GM23338 (cell line): ENCODE measurements at regions not wholly inside any gene's neighbourhood (a gene's known extent, or its start where the extent isn't known, plus 50 kb on each side); places are given as distances from the start of the nearest gene placed in this dataset.

Experiments
- ATAC-seq: fragments of 200-7000 bp; cut with Tn5 transposase; 3 replicates; pipeline ENCODE4 v1.9.1; 2020
- DNase-seq: peaks from one replicate; pipeline ENCODE4 v3.0.0-alpha.2; 2015; ENCODE audit warnings: low spot score
- H2AFZ ChIP-seq: fragments of 200-600 bp; sonication (generic); 2 replicates; pipeline ENCODE4 v1.8.0; 2016; ENCODE audit warnings: antibody characterized with exemption, mild to moderate bottlenecking, moderate library complexity
- H3F3A ChIP-seq: fragments of 200-600 bp; sonication (generic); replicated peaks from 2 replicates; pipeline ENCODE4 v1.8.0; 2017; ENCODE audit warnings: antibody characterized with exemption, mixed run types, low read depth
- H3K27ac ChIP-seq: fragments of 200-600 bp; sonication (generic); 2 replicates; pipeline ENCODE4 v1.6.1; 2016; ENCODE audit warnings: low read depth
- H3K27me3 ChIP-seq: fragments of 200-600 bp; sonication (generic); 2 replicates; pipeline ENCODE4 v1.8.0; 2016; ENCODE audit warnings: mild to moderate bottlenecking, mixed run types, moderate library complexity; ENCODE audit not compliant: insufficient read depth
- H3K36me3 ChIP-seq: fragments of 200-600 bp; sonication (generic); 2 replicates; pipeline ENCODE4 v1.8.0; 2016; ENCODE audit warnings: mild to moderate bottlenecking; ENCODE audit not compliant: insufficient read depth
- H3K4me1 ChIP-seq: fragments of 200-600 bp; sonication (generic); 2 replicates; pipeline ENCODE4 v1.8.0; 2016; ENCODE audit warnings: mild to moderate bottlenecking, moderate library complexity; ENCODE audit not compliant: insufficient read depth
- H3K4me2 ChIP-seq: fragments of 200-600 bp; sonication (generic); 2 replicates; pipeline ENCODE4 v1.7.1; 2017; ENCODE audit warnings: mixed run types
- H3K4me3 ChIP-seq: fragments of 200-600 bp; sonication (generic); 2 replicates; pipeline ENCODE4 v1.6.1; 2016; ENCODE audit warnings: mixed run types
- H3K79me2 ChIP-seq: fragments of 200-600 bp; sonication (generic); replicated peaks from 2 replicates; pipeline ENCODE4 v1.8.0; 2017; ENCODE audit warnings: mild to moderate bottlenecking; ENCODE audit not compliant: insufficient read depth
- H3K9me2 ChIP-seq: fragments of 200-600 bp; sonication (generic); 2 replicates; pipeline ENCODE4 v1.8.0; 2017; ENCODE audit not compliant: insufficient read depth
- H4K20me1 ChIP-seq: fragments of 200-600 bp; sonication (generic); replicated peaks from 2 replicates; pipeline ENCODE4 v1.8.0; 2017; ENCODE audit warnings: mild to moderate bottlenecking; ENCODE audit not compliant: insufficient read depth
- H3K27ac Mint-ChIP-seq: 2 replicates; pipeline ENCODE4 v1.8.0; 2020; ENCODE audit warnings: inconsistent platforms, mild to moderate bottlenecking, moderate library complexity, mixed read lengths
- H3K27me3 Mint-ChIP-seq: 3 replicates; pipeline ENCODE4 v1.8.0; 2022; ENCODE audit warnings: low read depth, mild to moderate bottlenecking, moderate library complexity, mixed read lengths, inconsistent platforms; ENCODE audit not compliant: insufficient read depth, poor library complexity
- H3K36me3 Mint-ChIP-seq: 3 replicates; pipeline ENCODE4 v1.8.0; 2021; ENCODE audit warnings: low read depth, mild to moderate bottlenecking, inconsistent platforms, moderate library complexity, mixed read lengths
- H3K4me1 Mint-ChIP-seq: 3 replicates; pipeline ENCODE4 v1.8.0; 2020; ENCODE audit warnings: mild to moderate bottlenecking, inconsistent platforms, mixed read lengths
- H3K4me3 Mint-ChIP-seq: 3 replicates; pipeline ENCODE4 v1.8.0; 2021; ENCODE audit warnings: moderate library complexity, mild to moderate bottlenecking, inconsistent platforms, mixed read lengths
- H3K9me3 Mint-ChIP-seq: 3 replicates; pipeline ENCODE4 v1.8.0; 2020; ENCODE audit warnings: moderate library complexity, mild to moderate bottlenecking, inconsistent platforms, mixed read lengths
- CREB1 ChIP-seq: fragments of 250-450 bp; sonication (Bioruptor Pico); IDR thresholded peaks from 2 replicates; pipeline ENCODE4 v1.5.0; 2020; ENCODE audit warnings: low read depth, mild to moderate bottlenecking, moderate library complexity
- TF ChIP-seq, protein P1 (sequence below), 2 experiments: fragments of 200-600 bp in 1 of 2; sonication (generic) in 1 of 2; conservative IDR thresholded peaks; 2 replicates each; pipeline versions ENCODE4 v1.5.1 to v1.6.1; 2016 to 2017; ENCODE audit warnings: antibody characterized with exemption in 2 of 2, low read depth in 2 of 2, mild to moderate bottlenecking in 2 of 2, moderate library complexity in 1 of 2
- TF ChIP-seq, protein P2 (sequence below): fragments of 250-450 bp; sonication (Bioruptor Pico); IDR thresholded peaks from 2 replicates; pipeline ENCODE4 v1.5.0; 2020; ENCODE audit warnings: mild to moderate bottlenecking, moderate library complexity

DNA sequence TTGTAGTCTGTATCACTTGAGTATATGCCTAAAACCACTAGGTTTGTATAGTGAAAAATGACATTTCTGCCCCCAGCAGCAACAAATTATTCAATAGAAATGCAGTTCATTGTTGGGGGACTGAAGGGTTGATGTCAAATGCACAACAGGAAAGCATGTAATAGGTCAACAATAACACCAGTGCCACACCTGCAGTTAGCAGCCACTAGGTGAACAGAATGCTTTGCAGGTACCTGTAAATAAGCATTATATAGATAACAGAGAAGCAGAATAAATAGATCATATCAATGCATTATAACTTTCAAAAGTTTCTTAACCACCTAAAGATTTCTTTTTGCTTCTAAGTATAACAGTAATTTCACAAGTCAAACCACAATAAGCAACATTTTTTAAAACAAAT, 435.9 kb upstream of the DMAC1 start (continued):
- TF ChIP-seq, protein P1, sequence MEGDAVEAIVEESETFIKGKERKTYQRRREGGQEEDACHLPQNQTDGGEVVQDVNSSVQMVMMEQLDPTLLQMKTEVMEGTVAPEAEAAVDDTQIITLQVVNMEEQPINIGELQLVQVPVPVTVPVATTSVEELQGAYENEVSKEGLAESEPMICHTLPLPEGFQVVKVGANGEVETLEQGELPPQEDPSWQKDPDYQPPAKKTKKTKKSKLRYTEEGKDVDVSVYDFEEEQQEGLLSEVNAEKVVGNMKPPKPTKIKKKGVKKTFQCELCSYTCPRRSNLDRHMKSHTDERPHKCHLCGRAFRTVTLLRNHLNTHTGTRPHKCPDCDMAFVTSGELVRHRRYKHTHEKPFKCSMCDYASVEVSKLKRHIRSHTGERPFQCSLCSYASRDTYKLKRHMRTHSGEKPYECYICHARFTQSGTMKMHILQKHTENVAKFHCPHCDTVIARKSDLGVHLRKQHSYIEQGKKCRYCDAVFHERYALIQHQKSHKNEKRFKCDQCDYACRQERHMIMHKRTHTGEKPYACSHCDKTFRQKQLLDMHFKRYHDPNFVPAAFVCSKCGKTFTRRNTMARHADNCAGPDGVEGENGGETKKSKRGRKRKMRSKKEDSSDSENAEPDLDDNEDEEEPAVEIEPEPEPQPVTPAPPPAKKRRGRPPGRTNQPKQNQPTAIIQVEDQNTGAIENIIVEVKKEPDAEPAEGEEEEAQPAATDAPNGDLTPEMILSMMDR (conservative IDR thresholded peaks at IDR 0.05; ENCODE audit: low read depth in 2 of 2): peak in 1 of 2 experiments; percentile 34; a peak in 1 of 4 replicates

DNA sequence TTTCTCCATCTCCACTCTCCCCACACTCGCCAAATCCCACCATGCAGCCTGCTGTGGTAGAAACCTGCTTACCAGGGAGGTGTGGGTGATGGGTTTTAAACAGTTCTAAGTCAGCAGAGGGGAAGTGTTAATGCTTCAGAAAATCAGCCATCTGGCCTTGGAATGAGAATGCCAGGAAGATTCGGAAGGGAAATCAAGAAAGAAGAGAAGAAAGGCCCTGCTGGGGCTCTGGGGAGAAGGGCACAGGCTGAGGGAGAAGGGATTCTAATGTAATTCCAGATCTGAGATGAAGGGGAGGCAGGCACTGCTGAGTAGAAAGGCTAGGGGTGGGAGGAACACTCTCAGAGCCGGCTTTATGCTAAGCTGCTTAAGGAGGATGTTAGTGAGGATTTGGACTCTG, 434.7 kb upstream of the DMAC1 start:
- Histone ChIP-seq H4K20me1 (no peaks in the 10 kb centered on the region), H3K4me1 (no peaks in the 10 kb centered on the region), H3K27ac (no peak overlapping the region), H2AFZ (peak overlapping the region; percentile 83; the same call in 1 of the 2 replicates), H3K36me3 (no peaks in the 10 kb centered on the region), H3F3A (no peaks in the 10 kb centered on the region), H3K9me2 (no peaks in the 10 kb centered on the region), H3K4me3 (no peak overlapping the region), H3K4me2 (no peak overlapping the region), H3K27me3 (no peaks in the 10 kb centered on the region), H3K79me2 (no peaks in the 10 kb centered on the region)
- Mint-ChIP-seq H3K4me1 (peaks cover 15% of the 10 kb centered on the region; the same call in 2 of the 3 replicates), H3K4me3 (no peak overlapping the region), H3K27me3 (peaks cover 2% of the 10 kb centered on the region), H3K36me3 (no peaks in the 10 kb centered on the region), H3K9me3 (no peaks in the 10 kb centered on the region), H3K27ac (peak overlapping the region; percentile 33)
- TF ChIP-seq CREB1: no peak
- TF ChIP-seq, protein P2, sequence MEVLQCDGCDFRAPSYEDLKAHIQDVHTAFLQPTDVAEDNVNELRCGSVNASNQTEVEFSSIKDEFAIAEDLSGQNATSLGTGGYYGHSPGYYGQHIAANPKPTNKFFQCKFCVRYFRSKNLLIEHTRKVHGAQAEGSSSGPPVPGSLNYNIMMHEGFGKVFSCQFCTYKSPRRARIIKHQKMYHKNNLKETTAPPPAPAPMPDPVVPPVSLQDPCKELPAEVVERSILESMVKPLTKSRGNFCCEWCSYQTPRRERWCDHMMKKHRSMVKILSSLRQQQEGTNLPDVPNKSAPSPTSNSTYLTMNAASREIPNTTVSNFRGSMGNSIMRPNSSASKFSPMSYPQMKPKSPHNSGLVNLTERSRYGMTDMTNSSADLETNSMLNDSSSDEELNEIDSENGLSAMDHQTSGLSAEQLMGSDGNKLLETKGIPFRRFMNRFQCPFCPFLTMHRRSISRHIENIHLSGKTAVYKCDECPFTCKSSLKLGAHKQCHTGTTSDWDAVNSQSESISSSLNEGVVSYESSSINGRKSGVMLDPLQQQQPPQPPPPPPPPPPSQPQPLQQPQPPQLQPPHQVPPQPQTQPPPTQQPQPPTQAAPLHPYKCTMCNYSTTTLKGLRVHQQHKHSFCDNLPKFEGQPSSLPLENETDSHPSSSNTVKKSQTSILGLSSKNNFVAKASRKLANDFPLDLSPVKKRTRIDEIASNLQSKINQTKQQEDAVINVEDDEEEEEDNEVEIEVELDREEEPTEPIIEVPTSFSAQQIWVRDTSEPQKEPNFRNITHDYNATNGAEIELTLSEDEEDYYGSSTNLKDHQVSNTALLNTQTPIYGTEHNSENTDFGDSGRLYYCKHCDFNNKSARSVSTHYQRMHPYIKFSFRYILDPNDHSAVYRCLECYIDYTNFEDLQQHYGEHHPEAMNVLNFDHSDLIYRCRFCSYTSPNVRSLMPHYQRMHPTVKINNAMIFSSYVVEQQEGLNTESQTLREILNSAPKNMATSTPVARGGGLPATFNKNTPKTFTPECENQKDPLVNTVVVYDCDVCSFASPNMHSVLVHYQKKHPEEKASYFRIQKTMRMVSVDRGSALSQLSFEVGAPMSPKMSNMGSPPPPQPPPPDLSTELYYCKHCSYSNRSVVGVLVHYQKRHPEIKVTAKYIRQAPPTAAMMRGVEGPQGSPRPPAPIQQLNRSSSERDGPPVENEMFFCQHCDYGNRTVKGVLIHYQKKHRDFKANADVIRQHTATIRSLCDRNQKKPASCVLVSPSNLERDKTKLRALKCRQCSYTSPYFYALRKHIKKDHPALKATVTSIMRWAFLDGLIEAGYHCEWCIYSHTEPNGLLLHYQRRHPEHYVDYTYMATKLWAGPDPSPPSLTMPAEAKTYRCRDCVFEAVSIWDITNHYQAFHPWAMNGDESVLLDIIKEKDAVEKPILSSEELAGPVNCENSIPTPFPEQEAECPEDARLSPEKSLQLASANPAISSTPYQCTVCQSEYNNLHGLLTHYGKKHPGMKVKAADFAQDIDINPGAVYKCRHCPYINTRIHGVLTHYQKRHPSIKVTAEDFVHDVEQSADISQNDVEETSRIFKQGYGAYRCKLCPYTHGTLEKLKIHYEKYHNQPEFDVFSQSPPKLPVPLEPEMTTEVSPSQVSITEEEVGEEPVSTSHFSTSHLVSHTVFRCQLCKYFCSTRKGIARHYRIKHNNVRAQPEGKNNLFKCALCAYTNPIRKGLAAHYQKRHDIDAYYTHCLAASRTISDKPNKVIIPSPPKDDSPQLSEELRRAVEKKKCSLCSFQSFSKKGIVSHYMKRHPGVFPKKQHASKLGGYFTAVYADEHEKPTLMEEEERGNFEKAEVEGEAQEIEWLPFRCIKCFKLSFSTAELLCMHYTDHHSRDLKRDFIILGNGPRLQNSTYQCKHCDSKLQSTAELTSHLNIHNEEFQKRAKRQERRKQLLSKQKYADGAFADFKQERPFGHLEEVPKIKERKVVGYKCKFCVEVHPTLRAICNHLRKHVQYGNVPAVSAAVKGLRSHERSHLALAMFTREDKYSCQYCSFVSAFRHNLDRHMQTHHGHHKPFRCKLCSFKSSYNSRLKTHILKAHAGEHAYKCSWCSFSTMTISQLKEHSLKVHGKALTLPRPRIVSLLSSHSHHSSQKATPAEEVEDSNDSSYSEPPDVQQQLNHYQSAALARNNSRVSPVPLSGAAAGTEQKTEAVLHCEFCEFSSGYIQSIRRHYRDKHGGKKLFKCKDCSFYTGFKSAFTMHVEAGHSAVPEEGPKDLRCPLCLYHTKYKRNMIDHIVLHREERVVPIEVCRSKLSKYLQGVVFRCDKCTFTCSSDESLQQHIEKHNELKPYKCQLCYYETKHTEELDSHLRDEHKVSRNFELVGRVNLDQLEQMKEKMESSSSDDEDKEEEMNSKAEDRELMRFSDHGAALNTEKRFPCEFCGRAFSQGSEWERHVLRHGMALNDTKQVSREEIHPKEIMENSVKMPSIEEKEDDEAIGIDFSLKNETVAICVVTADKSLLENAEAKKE (CRISPR knock-in tag): peak; percentile 37; the same call in 1 of the 2 replicates
- ATAC-seq: peak; percentile 98
- DNase-seq: peak; percentile 64
